Large intestine (tissue), 3 donors: ENCODE measurements at regions not wholly inside any gene's neighbourhood (a gene's known extent, or its start where the extent isn't known, plus 50 kb on each side); places are given as distances from the start of the nearest gene placed in this dataset.
A peak's percentile ranks its signal among the peaks of the same experiment; 100 is the strongest.

Experiments
- DNase-seq, 2 donors: peaks; one replicate each; pipeline versions ENCODE4 v3.0.0 to v3.0.0-alpha.2; 2013
- H3K27ac ChIP-seq: one replicate; pipeline ENCODE4 v1.5.1; 2013; ENCODE audit warnings: low read length
- H3K27me3 ChIP-seq: 2 replicates; pipeline ENCODE4 v1.6.1; 2013; ENCODE audit warnings: low read length; ENCODE audit not compliant: control insufficient read depth, insufficient read depth
- H3K36me3 ChIP-seq: 2 replicates; pipeline ENCODE4 v1.6.1; 2013; ENCODE audit warnings: low read length; ENCODE audit not compliant: control insufficient read depth, insufficient read depth
- H3K4me1 ChIP-seq: one replicate; pipeline ENCODE4 v1.6.1; 2013; ENCODE audit warnings: low read length; ENCODE audit not compliant: control insufficient read depth, insufficient read depth
- H3K4me3 ChIP-seq: one replicate; pipeline ENCODE4 v1.5.1; 2013; ENCODE audit warnings: low read length
- H3K9me3 ChIP-seq: one replicate; pipeline ENCODE4 v1.6.1; 2013; ENCODE audit warnings: mild to moderate bottlenecking, low read depth, low read length, moderate library complexity; ENCODE audit not compliant: control insufficient read depth
- WGBS: methylation state at CpG from one replicate; pipeline ENCODE4 v1.1.5; 2013; ENCODE audit warnings: low lambda C conversion rate; ENCODE audit not compliant: insufficient coverage; 5-methylcytosine and 5-hydroxymethylcytosine counted together

- Histone ChIP-seq H3K4me1 (no peaks in the 10 kb centered on the region), H3K4me3 (no peak overlapping the region), H3K36me3 (no peaks in the 10 kb centered on the region), H3K27me3 (no peaks in the 10 kb centered on the region), H3K9me3 (no peaks in the 10 kb centered on the region), H3K27ac (no peak overlapping the region)
- DNase-seq: no peak
- 100% methylated on average over 1 of the region's 3 CpGs for WGBS
These were observed 163.4 kb upstream of the SYN3 start for GRCh38 chr22:33221568-33221967.

DNA sequence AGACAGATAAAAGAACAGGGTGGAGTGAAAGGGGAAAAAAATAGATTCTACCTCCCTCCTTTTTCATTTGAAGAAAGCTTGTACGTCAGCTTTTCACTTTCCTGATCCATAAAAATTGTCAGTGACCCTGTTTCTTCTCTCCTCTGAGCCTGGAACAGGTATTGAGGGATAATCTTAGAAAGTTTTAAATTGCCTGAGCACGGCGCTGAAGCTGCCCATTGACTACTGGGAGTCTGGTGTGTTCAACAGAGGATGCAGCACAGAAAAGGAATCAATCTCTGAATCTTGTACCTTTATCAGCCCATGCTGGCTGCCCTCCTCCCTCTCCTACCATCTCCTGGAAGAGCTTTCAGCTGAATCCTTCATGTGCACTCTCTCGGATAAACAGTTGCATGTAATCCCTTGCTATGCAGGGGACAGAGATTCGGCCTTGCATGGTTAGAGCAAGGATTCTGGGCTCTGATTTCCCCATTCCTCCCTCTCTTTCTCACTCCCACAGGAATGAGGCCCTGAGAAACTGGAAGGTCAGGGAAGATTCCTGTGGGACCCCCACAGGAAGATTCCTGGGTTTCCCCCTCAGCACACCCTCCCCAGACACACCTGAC is 162.4 kb upstream of the SYN3 start:
- Histone ChIP-seq H3K27me3 (no peaks in the 10 kb centered on the region), H3K4me1 (no peaks in the 10 kb centered on the region), H3K27ac (no peak overlapping the region), H3K36me3 (no peaks in the 10 kb centered on the region), H3K9me3 (no peaks in the 10 kb centered on the region), H3K4me3 (no peak overlapping the region)
- WGBS: no CpG with 5 or more reads among the region's 5 CpGs
- DNase-seq: no peak

- no peak overlapping the region for H3K4me3 ChIP-seq
- 87% methylated on average over 3 of the region's 8 CpGs for WGBS
- H3K27me3 ChIP-seq: no peaks in the 10 kb centered on the region
- no peak overlapping the region for H3K27ac ChIP-seq
- no peaks in the 10 kb centered on the region for H3K9me3 ChIP-seq
- H3K4me1 ChIP-seq: no peaks in the 10 kb centered on the region
- H3K36me3 ChIP-seq: no peaks in the 10 kb centered on the region
- no peak for DNase-seq
These were observed 161.6 kb upstream of the SYN3 start for GRCh38 chr22:33219648-33220384.

DNA sequence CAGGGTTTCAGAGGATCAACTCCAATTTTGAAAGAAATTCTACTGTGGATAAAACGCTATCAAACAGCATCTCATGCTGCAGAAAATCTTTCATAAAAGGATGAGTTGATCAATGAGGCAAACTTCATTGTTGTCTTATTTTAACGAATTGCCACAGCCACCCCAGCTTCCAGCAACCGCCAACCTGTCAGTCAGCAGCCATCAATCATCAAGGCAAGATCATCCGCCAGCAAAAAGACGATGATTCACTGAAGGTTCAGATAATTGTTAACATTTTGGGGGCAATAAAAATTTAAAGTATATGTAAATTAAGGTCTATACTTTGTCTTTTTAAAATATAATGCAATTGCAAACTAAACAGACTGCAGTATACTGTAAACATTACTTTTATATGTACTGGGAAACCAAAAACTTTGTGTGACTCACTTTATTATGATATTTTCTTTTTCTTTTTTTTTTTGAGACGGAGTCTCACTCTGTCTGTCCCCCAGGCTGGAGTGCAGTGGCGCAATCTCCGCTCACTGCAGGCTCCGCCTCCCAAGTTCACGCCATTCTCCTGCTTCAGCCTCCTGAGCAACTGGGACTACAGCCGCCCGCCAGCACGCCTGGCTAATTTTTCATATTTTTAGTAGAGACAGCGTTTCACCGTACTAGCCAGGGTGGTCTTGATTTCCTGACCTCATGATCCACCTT is 155.3 kb upstream of the SYN3 start:
- Histone ChIP-seq H3K4me3 (no peak overlapping the region), H3K36me3 (no peaks in the 10 kb centered on the region), H3K27ac (no peak overlapping the region), H3K27me3 (no peaks in the 10 kb centered on the region), H3K9me3 (no peaks in the 10 kb centered on the region), H3K4me1 (no peaks in the 10 kb centered on the region)
- DNase-seq: no peak
- 95% methylated on average over 4 of the region's 15 CpGs for WGBS

- DNase-seq: peak; percentile 16 to 27
- Histone ChIP-seq H3K9me3 (no peaks in the 10 kb centered on the region), H3K4me1 (no peaks in the 10 kb centered on the region), H3K4me3 (no peak overlapping the region), H3K27me3 (no peaks in the 10 kb centered on the region), H3K36me3 (no peaks in the 10 kb centered on the region), H3K27ac (no peak overlapping the region)
- WGBS: no CpG with 5 or more reads among the region's 21 CpGs
These were observed 152.0 kb upstream of the SYN3 start for GRCh38 chr22:33209930-33210784.

GRCh38 chr22:33204408-33204807 is 146.2 kb upstream of the SYN3 start:
- Histone ChIP-seq H3K27me3 (peaks cover 14% of the 10 kb centered on the region), H3K36me3 (no peaks in the 10 kb centered on the region), H3K4me3 (no peak overlapping the region), H3K27ac (no peak overlapping the region), H3K4me1 (no peaks in the 10 kb centered on the region), H3K9me3 (no peaks in the 10 kb centered on the region)
- WGBS: no CpG with 5 or more reads among the region's 1 CpG
- DNase-seq: no peak

GRCh38 chr22:33202455-33202854 is 144.3 kb upstream of the SYN3 start:
- peaks cover 14% of the 10 kb centered on the region for H3K27me3 ChIP-seq
- WGBS: no CpG with 5 or more reads among the region's 1 CpG
- H3K9me3 ChIP-seq: no peaks in the 10 kb centered on the region
- no peak for DNase-seq
- no peaks in the 10 kb centered on the region for H3K36me3 ChIP-seq
- no peak overlapping the region for H3K4me3 ChIP-seq
- no peak overlapping the region for H3K27ac ChIP-seq
- H3K4me1 ChIP-seq: no peaks in the 10 kb centered on the region

GRCh38 chr22:33194529-33195077 is 136.4 kb upstream of the SYN3 start:
- no peaks in the 10 kb centered on the region for H3K9me3 ChIP-seq
- WGBS: no CpG with 5 or more reads among the region's 3 CpGs
- no peak for DNase-seq
- no peaks in the 10 kb centered on the region for H3K4me1 ChIP-seq
- H3K27ac ChIP-seq: no peak overlapping the region
- no peaks in the 10 kb centered on the region for H3K27me3 ChIP-seq
- no peak overlapping the region for H3K4me3 ChIP-seq
- no peaks in the 10 kb centered on the region for H3K36me3 ChIP-seq

DNA sequence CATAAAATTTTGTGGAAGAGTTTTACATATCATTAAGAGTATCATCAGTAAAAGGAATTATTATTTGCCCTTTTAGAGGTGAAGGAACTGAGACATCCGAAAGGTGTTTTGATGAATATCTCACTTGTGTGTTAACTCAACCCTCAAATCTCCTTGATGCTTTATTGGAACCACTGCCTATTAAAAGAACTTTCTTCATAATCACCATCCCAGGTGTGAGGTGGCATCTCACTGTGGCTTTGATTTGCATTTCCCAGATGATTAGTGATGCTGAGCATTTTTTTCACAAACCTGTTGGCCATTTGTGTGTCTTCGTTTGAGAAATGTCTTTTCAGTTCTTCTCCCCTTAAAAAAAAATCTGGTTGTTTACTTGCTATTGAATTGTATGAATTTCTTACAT is 134.0 kb upstream of the SYN3 start:
- Histone ChIP-seq H3K4me3 (no peak overlapping the region), H3K27me3 (no peaks in the 10 kb centered on the region), H3K27ac (no peak overlapping the region), H3K9me3 (no peaks in the 10 kb centered on the region), H3K4me1 (no peaks in the 10 kb centered on the region), H3K36me3 (no peaks in the 10 kb centered on the region)
- DNase-seq: no peak
- 80% methylated on average over 1 of the region's 2 CpGs for WGBS

- Histone ChIP-seq H3K4me3 (no peak overlapping the region), H3K36me3 (no peaks in the 10 kb centered on the region), H3K4me1 (no peaks in the 10 kb centered on the region), H3K27ac (no peak overlapping the region), H3K27me3 (no peaks in the 10 kb centered on the region), H3K9me3 (no peaks in the 10 kb centered on the region)
- no CpG with 5 or more reads among the region's 2 CpGs for WGBS
- DNase-seq: no peak
These were observed 130.1 kb upstream of the SYN3 start for GRCh38 chr22:33188326-33188725.
